Activated naive CD4-positive, alpha-beta T cell treated with anti-CD3 and anti-CD28 coated beads, Interleukin-2, amount 50 U/mL, for 72 hours (primary cell): ENCODE measurements at regions not wholly inside any gene's neighbourhood (a gene's known extent, or its start where the extent isn't known, plus 50 kb on each side); places are given as distances from the start of the nearest gene placed in this dataset.
A peak's percentile ranks its signal among the peaks of the same experiment; 100 is the strongest.
"Not testable (repeated sequence)": the region's sequence is repeated elsewhere in the genome, so short reads cannot be mapped to it uniquely, and the experiment has no call there.

Source experiments
- ATAC-seq, 2 donors: fragments of 150-1000 bp; cut with Tn5 transposase; 2 replicates each; pipeline ENCODE4 v1.10.0; 2021; ENCODE audit warnings: mild to moderate bottlenecking in 2 of 2, moderate library complexity in 2 of 2
- DNase-seq, 2 donors: peaks; one replicate each; pipeline ENCODE4 v3.0.0; 2021 to 2022; ENCODE audit warnings: low spot score in 2 of 2
- H3K27ac Mint-ChIP-seq, 2 donors: one replicate each; pipeline ENCODE4 v1.8.0; 2022; ENCODE audit warnings: mild to moderate bottlenecking in 2 of 2, mixed read lengths in 2 of 2
- H3K36me3 Mint-ChIP-seq, 2 donors: one replicate each; pipeline ENCODE4 v1.8.0; 2022; ENCODE audit warnings: mixed read lengths in 2 of 2
- H3K9me3 Mint-ChIP-seq, 2 donors: one replicate each; pipeline ENCODE4 v1.8.0; 2022; ENCODE audit warnings: mixed read lengths in 2 of 2

GRCh38 chr1:88302843-88303486 is 381.1 kb upstream of the PKN2 start:
- Mint-ChIP-seq H3K27ac (no peak overlapping the region), H3K9me3 (no peaks in the 10 kb centered on the region), H3K36me3 (no peaks in the 10 kb centered on the region)
- DNase-seq (no peak), ATAC-seq (no peak)

GRCh38 chr1:88311265-88311664 is 372.8 kb upstream of the PKN2 start:
- no peak overlapping the region for H3K27ac Mint-ChIP-seq
- peaks cover 0 to 10% of the 10 kb centered on the region in 2 donors for H3K9me3 Mint-ChIP-seq
- ATAC-seq (no peak), DNase-seq (no peak)
- no peaks in the 10 kb centered on the region for H3K36me3 Mint-ChIP-seq

DNA sequence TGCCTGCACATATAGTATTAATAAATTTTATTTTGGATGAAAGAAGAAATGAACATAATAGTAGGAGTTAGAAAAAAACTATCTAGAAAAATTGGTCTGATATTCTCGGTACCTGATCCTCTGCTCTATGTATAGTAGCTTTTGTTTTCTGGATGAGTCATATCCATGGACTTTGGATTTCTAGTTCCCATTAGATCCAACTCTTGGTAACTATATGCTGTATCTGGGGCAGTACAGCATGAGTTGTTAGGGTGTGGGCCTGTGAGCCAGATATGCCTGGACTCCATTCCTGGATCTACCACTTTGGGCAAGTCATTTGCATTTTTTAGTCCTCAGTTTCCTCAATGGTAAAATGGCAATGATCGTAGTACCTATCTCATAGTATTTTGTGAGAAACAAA is 372.2 kb upstream of the PKN2 start:
- DNase-seq (no peak), ATAC-seq (no peak)
- no peaks in the 10 kb centered on the region for H3K36me3 Mint-ChIP-seq
- peaks cover 0 to 10% of the 10 kb centered on the region in 2 donors for H3K9me3 Mint-ChIP-seq
- H3K27ac Mint-ChIP-seq, result no peak overlapping the region

GRCh38 chr1:88317396-88317795 is 366.7 kb upstream of the PKN2 start:
- no peak for ATAC-seq
- no peak overlapping the region for H3K27ac Mint-ChIP-seq
- no peak for DNase-seq

DNA sequence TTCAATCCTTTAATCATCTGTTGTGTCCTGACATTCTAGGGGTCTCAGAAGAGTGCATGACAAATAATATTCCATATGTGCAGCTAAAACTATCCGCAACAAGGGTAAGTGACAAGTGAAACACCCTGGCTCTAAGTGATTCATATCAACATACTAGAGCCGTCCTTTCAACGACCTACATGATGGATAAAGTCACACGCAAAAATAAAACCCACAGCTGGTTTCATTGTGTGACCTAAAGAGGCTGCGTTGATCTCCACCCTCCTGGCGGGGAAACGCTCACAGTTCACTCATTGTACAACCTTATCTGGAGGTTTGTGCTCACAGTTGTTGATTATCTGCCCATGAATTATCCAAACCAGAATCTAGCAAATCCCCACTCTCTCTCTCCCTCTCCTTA is 365.3 kb upstream of the PKN2 start:
- ATAC-seq (no peak), DNase-seq (no peak)
- Mint-ChIP-seq H3K36me3 (no peaks in the 10 kb centered on the region), H3K27ac (no peak overlapping the region), H3K9me3 (no peaks in the 10 kb centered on the region)

More at GRCh38 chr1:88317396-88317795, 366.7 kb upstream of the PKN2 start:
- Mint-ChIP-seq H3K9me3 (no peaks in the 10 kb centered on the region), H3K36me3 (no peaks in the 10 kb centered on the region)

DNA sequence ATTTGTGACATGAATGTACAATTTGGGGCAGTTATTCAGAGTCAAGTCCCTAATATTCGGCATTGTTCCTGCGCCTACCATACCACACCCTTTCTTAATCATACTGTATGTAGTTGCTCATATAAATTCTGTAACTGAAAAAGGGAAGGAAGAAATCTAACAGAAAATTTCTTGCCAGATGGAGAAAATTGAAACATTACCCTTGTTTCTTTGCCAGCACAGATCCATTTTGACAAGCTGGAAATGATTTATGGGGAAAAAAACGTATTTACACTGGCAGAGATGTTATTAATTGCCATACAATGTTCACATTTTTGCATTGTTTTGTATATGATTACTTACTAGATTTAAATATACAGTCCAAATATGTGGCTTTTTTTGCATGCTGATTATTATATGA is 363.8 kb upstream of the PKN2 start:
- ATAC-seq, result no peak

DNA sequence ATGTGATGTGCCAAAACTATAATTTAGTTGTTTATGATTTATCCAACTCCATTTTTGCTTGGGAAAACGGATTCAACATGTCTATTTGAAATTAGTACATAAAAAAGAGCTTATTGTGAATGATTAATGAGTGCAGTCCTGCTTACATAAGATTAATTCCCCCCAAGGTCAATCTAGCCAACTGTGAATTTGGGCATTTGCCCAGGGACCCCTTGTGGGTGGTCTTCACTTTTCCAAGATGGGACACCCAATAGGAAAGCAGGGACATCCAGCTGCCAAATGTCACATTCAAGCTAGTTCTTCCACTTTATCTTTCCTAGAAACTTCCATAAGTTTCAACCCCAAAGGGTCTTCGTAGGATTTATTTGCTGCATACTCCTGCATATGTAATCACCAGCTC is 362.4 kb upstream of the PKN2 start:
- ATAC-seq (no peak), DNase-seq (no peak)
- H3K9me3 Mint-ChIP-seq, result no peaks in the 10 kb centered on the region
- no peak overlapping the region for H3K27ac Mint-ChIP-seq
- no peaks in the 10 kb centered on the region for H3K36me3 Mint-ChIP-seq

More for the DNA sequence above, 363.8 kb upstream of the PKN2 start:
- Mint-ChIP-seq H3K36me3 (no peaks in the 10 kb centered on the region), H3K27ac (no peak overlapping the region), H3K9me3 (no peaks in the 10 kb centered on the region)
- no peak for DNase-seq

- H3K27ac Mint-ChIP-seq, result no peak overlapping the region
- H3K36me3 Mint-ChIP-seq, result no peaks in the 10 kb centered on the region
- ATAC-seq (no peak), DNase-seq (no peak)
- no peaks in the 10 kb centered on the region for H3K9me3 Mint-ChIP-seq
These were observed 359.2 kb upstream of the PKN2 start for GRCh38 chr1:88324899-88325298.

DNA sequence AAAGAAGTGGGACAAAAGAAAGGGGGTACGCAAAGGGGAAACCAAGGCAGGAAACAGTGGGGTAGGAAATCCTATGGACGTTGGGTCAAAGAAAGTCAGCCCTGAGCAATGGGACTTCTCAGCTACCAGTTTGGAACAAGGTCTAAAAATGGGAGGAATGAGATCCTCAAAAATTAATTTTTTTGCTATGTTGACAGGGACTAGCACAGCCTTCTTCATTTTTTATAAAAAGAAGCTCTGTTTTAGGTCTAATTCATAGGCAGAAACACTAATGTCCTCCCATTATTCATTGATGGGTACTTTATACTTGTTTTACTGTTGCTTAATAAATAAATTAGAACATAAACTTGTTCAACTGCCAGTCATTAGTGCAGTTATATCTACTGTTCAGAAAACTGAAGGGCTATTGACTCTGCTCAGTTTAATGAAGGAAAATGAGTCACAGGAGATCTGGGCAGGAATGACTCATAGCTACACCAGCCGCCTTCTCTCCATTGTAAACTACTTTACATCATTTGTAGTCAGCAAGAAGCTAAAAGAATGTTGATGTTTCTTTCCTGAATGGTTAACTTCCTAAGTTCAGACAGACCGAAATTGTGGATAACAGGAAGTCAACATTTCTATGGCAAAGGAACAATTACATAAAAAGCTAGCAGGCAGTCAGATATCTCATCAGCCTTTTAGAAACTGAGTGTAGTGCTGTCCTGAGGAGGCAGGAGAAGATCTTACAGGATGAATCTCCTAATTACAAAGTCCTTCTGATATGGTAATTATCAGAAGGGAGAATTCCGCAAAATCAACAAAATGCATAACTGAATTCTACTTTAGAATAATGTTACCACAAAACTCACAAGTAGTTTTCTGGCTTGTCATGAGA is 356.4 kb upstream of the PKN2 start:
- H3K27ac Mint-ChIP-seq, result no peak overlapping the region
- no peaks in the 10 kb centered on the region for H3K9me3 Mint-ChIP-seq
- H3K36me3 Mint-ChIP-seq, result no peaks in the 10 kb centered on the region
- no peak for DNase-seq
- peak in 1 of 2 donors; percentile 73 for ATAC-seq

GRCh38 chr1:88330201-88330600 is 353.9 kb upstream of the PKN2 start:
- ATAC-seq (no peak), DNase-seq (no peak)
- Mint-ChIP-seq H3K9me3 (no peaks in the 10 kb centered on the region), H3K27ac (no peak overlapping the region), H3K36me3 (no peaks in the 10 kb centered on the region)

- Mint-ChIP-seq H3K9me3 (no peaks in the 10 kb centered on the region), H3K36me3 (no peaks in the 10 kb centered on the region), H3K27ac (no peak overlapping the region)
- DNase-seq, result no peak
- ATAC-seq, result no peak
These were observed 350.9 kb upstream of the PKN2 start for GRCh38 chr1:88333086-88333695.

DNA sequence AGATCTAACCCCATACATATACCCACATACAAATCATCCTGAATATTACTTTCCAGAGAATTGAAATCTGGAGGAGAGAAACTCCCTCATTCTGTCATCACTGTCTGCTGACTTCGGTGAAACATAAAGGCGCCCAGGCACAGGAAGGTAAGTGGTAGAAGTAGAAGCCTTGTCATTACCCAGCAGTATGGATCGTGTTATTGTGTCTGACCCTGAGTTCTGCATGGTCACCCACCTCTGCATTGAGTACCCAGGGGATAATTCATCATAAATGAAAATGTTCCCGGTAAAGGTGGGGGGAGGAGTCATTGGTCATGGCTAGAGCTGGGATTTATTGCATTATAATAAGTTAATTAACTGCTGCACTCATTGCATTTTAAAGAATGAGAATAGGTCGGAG is 342.6 kb upstream of the PKN2 start:
- no peak overlapping the region for H3K27ac Mint-ChIP-seq
- peaks cover 7 to 9% of the 10 kb centered on the region in 2 donors for H3K9me3 Mint-ChIP-seq
- no peaks in the 10 kb centered on the region for H3K36me3 Mint-ChIP-seq
- ATAC-seq (no peak), DNase-seq (no peak)

DNA sequence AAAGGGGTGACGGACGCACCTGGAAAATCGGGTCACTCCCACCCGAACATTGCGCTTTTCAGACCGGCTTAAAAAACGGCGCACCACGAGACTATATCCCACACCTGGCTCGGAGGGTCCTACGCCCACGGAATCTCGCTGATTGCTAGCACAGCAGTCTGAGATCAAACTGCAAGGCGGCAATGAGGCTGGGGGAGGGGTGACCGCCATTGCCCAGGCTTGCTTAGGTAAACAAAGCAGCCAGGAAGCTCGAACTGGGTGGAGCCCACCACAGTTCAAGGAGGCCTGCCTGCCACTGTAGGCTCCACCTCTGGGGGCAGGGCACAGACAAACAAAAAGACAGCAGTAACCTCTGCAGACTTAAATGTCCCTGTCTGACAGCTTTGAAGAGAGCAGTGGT is 342.0 kb upstream of the PKN2 start:
- DNase-seq, H3K36me3 Mint-ChIP-seq, H3K27ac Mint-ChIP-seq, H3K9me3 Mint-ChIP-seq, ATAC-seq: not testable (repeated sequence)

GRCh38 chr1:88350648-88351047 is 333.4 kb upstream of the PKN2 start:
- no peaks in the 10 kb centered on the region for H3K36me3 Mint-ChIP-seq
- ATAC-seq, result no peak
- no peaks in the 10 kb centered on the region for H3K9me3 Mint-ChIP-seq
- DNase-seq, result no peak
- H3K27ac Mint-ChIP-seq, result no peak overlapping the region

- no peaks in the 10 kb centered on the region for H3K9me3 Mint-ChIP-seq
- no peak for ATAC-seq
- DNase-seq, result no peak
- H3K36me3 Mint-ChIP-seq, result no peaks in the 10 kb centered on the region
- H3K27ac Mint-ChIP-seq, result no peak overlapping the region
These were observed 332.1 kb upstream of the PKN2 start for GRCh38 chr1:88351960-88352359.

DNA sequence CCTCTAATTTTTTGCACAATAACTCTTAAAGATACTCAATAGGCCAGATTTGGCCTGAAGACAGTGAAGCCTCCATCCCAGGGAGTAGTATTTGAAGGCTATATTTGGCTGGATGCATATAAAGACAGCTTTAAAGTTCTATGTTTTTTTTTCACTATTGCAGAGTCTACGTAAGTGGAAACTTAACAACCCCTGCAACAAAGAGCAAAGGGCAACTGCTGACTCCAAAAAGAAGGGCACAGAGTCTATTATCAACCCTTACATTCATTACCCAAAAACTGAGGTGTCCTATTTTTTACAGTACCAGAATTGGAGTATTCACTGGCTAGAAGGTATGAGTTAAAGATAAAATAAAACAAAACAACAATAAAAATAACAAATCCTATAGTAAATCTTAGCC is 329.8 kb upstream of the PKN2 start:
- no peak for ATAC-seq
- Mint-ChIP-seq H3K36me3 (no peaks in the 10 kb centered on the region), H3K9me3 (no peaks in the 10 kb centered on the region)

DNA sequence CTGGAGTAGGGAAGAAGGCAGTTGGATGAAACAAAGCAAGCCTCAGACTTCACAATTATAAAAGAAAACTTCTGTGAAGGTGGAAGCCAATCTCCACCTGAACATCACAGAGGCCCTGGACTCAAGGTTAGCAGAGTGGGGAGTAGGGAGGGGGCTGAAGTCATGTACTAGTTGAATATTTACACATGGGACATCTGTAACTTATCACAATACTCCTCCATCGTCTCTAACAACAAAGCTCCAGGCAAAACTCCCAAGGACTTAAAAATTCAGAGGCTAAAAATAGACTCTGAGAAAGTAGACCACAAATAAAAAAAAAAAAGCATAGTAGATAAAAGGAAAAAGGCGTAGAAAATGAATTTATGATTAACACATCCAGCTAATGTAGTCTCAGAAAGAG is 326.3 kb upstream of the PKN2 start:
- ATAC-seq (no peak), DNase-seq (no peak)
- H3K36me3 Mint-ChIP-seq, result no peaks in the 10 kb centered on the region
- H3K27ac Mint-ChIP-seq, result no peak overlapping the region
- no peaks in the 10 kb centered on the region for H3K9me3 Mint-ChIP-seq

More for the DNA sequence above, 329.8 kb upstream of the PKN2 start:
- no peak overlapping the region for H3K27ac Mint-ChIP-seq
- no peak for DNase-seq
